ENCODE measurements at regions not wholly inside any gene's neighbourhood (a gene's known extent, or its start where the extent isn't known, plus 50 kb on each side); places are given as distances from the start of the nearest gene placed in this dataset.

- TF ChIP-seq, protein P1, sequence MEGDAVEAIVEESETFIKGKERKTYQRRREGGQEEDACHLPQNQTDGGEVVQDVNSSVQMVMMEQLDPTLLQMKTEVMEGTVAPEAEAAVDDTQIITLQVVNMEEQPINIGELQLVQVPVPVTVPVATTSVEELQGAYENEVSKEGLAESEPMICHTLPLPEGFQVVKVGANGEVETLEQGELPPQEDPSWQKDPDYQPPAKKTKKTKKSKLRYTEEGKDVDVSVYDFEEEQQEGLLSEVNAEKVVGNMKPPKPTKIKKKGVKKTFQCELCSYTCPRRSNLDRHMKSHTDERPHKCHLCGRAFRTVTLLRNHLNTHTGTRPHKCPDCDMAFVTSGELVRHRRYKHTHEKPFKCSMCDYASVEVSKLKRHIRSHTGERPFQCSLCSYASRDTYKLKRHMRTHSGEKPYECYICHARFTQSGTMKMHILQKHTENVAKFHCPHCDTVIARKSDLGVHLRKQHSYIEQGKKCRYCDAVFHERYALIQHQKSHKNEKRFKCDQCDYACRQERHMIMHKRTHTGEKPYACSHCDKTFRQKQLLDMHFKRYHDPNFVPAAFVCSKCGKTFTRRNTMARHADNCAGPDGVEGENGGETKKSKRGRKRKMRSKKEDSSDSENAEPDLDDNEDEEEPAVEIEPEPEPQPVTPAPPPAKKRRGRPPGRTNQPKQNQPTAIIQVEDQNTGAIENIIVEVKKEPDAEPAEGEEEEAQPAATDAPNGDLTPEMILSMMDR (IDR thresholded peaks at IDR 0.05): no peak
- no peak for TF ChIP-seq POLR2AphosphoS5 (IDR thresholded peaks at IDR 0.05)
- no peak for TF ChIP-seq POLR2A (IDR thresholded peaks at IDR 0.05)
- no peak for TF ChIP-seq EP300 (IDR thresholded peaks at IDR 0.05; ENCODE audit: low read depth)
These were observed 669.1 kb upstream of the SALL1 start for GRCh38 chr16:51820176-51820575.

Data from transverse colon (tissue), 4 donors.